DOHH2 (cell line): ENCODE measurements at regions not wholly inside any gene's neighbourhood (a gene's known extent, or its start where the extent isn't known, plus 50 kb on each side); places are given as distances from the start of the nearest gene placed in this dataset.

Experiments
- CTCF ChIP-seq: fragments of 200-600 bp; sonication (generic); IDR thresholded peaks from one replicate; pipeline ENCODE4 v1.5.1; 2014; ENCODE audit warnings: antibody characterized with exemption, mild to moderate bottlenecking, low read depth, low read length; ENCODE audit not compliant: poor library complexity, severe bottlenecking
- EZH2phosphoT487 ChIP-seq: fragments of 200-600 bp; sonication (generic); IDR thresholded peaks from 2 replicates; pipeline ENCODE4 v1.6.1; 2017; ENCODE audit warnings: borderline replicate concordance, mild to moderate bottlenecking, antibody characterized with exemption, low read length, moderate library complexity, mixed read lengths

GRCh38 chr14:81776531-81776930 is 242.9 kb upstream of the SEL1L start:
- TF ChIP-seq CTCF (no peak), EZH2phosphoT487 (no peak)
